GM19035 (cell line): ENCODE measurements at regions not wholly inside any gene's neighbourhood (a gene's known extent, or its start where the extent isn't known, plus 50 kb on each side); places are given as distances from the start of the nearest gene placed in this dataset.
"Not testable (repeated sequence)": the region's sequence is repeated elsewhere in the genome, so short reads cannot be mapped to it uniquely, and the experiment has no call there.

ENCODE experiments used
- ATAC-seq: cut with Tn5 transposase; IDR thresholded peaks from one replicate; pipeline ENCODE4 v1.9.1; 2021; ENCODE audit not compliant: unreplicated experiment

DNA sequence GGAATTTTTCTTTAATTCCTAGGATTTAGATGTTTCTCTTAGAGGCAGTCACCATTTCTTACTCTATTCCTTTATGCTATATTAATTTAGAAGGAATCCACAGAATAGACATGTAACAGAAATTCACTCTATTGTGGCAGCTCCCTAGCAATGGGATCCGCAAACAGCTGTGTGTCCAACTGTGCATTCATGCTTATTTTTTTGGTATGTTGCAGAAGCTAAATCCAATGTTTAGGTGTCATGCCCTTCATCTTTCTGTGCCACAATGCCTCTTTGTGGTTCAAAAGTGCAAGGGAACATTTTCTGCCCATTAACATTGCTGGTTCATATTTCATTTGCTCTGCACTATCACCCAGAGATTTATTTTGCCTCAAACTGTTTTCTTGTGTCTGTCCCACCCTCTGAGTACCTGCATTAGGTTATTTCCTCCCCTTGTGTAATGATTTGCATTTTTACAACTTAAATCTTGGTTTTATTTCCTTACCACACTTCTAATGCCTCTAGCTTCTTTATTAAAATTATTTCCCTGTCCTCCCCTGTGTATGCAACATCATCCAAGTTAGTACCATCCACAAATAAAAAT is 816.5 kb downstream of the EFNA5 start:
- no peak for ATAC-seq

- ATAC-seq, result no peak
Measured at GRCh38 chr5:106853266-106853665, 817.5 kb downstream of the EFNA5 start.

DNA sequence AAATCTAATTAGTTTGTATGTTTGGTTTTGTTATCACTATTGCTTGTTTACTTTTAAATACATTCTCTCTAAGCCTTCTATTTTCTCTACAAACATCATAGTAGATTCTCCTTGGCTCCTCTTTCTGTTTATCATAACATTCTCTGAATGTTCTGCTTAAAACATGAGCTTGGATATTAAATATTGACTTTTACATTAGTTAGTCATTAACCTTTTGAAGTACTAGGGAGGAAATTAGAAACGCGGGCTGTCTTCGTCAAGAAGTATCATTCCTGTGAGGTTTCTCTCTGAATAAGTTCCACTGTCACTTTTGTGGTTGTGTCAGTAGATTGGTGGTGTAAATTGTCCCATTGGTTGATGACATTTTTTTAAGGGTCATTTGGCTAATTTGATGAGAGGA is 821.5 kb downstream of the EFNA5 start:
- no peak for ATAC-seq

DNA sequence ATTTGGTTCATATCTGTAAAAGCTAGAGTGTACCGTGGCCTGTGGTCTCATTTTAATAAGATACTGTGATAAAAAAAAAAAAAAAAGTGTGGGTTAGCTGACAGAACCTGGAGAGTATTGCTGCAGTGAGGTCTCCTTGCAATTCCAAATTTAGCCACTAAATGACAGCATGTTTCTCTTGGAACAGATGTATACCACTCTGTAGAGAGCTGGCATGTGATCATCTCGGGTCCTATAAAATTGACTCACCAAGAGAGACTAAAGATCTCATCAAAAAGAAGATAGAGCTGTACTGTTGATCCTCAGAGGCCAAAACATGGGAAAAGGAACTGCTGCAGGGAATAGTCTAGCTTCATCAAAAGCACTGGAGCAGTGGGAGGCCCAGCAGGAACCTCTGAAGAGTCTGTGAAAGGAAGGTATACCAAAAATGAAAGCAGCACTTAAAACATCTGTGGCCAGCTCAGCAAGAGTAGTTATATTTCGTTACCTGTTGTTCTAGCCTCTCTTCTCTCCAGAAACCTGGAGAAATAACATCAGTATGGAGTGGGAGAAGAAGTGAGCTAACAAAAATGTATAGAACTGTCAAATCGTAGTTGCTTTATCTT is 826.8 kb downstream of the EFNA5 start:
- ATAC-seq, result peak; percentile 63

DNA sequence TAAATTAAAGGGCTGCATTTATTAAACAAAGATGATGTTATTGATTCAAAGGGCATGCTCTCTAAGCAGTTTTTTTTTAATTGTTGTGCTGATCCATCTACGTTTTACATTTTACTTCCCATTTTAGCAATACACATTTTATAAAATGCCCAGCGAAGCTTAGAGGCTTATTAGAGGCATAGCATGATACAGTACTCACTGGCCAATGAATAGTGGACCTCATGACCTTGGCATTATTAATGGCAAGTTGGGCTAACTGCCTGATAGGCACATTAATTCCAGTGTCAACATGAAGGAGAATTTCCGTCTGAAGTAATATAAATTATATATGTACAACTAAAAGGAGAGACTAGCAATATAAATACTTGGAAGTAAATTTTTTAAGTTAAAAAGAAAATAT is 837.2 kb downstream of the EFNA5 start:
- ATAC-seq, result no peak

DNA sequence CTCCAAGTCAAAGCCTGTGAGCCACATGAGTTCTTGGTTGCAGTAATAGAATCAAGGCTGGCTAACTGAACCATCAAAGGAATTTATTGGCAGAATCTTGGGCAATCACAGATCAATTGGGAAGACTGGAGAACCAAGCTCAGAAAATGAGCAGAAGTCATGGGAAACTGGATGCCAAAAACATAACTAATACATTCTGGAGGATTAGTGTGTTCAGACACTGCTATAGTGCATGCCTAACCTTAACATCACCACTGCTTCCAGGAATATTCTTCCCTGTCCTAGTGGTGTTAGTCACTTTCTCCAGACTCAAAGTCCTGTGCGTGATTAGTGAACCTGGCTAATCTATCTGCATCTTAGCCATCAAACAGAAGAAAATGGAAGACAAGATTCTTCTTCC is 843.7 kb downstream of the EFNA5 start:
- ATAC-seq, result no peak

- ATAC-seq, result no peak
Measured at GRCh38 chr5:106825374-106825773, 845.4 kb downstream of the EFNA5 start.

DNA sequence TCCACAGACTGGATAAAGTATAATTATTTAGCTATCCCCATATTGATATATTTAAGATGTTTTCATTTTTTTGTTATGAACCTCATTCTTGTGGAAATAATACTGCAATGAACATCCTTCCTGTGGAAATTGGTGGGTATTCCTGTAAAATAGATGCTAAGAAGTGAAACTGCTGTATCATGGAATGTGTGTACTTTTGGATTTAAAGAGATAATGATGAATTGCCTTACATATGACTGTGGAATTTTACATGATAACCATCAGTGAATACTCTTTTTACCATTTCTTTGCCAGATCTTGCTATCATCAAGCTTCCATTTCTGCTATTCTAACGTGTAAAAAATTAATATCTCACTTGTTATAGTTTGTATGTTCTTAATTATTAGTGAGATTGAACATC is 847.9 kb downstream of the EFNA5 start:
- ATAC-seq, result no peak

DNA sequence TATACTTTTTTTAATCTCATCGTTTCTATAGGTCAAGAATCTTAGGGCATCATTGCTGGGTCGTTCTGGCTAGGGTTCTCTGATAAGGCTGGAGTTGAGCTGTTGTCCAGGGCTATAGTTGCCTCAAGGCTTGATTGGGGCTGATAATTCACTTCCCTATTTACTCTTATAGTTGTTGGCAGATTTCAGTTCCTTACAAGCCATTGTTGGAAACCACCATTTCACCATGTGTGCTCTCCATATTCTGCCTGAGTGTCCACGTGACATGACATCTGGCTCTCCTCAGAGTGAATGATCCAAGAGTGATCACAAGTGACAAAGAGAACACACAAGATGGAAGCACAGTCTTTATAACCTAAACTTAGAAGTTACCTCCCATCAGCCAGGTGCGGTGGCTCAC is 852.2 kb downstream of the EFNA5 start:
- ATAC-seq, result no peak

GRCh38 chr5:106814961-106815360 is 855.8 kb downstream of the EFNA5 start:
- ATAC-seq, result no peak

DNA sequence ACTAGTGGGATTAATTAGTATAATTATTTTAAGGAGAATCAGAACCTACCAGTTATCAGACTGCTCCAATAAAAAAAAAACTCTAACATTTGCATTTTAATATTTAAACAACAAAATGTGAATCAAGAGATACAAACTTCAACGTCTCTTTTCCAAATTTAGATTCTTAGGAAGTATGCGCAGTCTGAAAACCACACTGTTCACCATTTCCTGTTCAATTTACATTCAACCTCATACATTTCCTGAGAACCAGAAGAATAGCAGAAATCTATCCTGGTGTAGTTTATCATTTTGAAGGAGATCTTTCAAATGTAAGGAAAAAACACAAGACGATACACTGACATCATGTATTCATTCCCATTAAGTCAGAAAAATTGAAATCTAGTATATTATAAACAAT is 869.2 kb downstream of the EFNA5 start:
- ATAC-seq, result no peak

DNA sequence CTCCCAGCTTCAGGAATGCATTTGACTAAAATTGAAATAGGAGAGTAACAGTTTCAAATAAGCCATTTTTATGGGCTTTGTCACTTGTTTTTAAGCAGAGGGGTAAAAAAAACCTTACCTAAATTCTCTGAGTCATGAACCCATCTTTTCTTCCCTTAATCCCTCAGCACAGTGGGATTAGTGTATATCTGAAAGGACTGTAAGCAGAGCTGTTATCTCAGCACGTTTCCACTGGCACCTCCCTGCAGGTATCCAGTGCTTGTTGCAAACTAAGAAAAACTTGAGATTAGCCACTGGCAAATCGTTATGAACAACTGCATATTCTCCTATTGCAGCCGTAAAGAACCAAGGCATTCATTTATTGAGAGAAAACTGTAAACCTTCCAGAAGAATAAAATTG is 872.7 kb downstream of the EFNA5 start:
- ATAC-seq, result no peak

- ATAC-seq, result no peak
Measured at GRCh38 chr5:106796081-106796480, 874.7 kb downstream of the EFNA5 start.

DNA sequence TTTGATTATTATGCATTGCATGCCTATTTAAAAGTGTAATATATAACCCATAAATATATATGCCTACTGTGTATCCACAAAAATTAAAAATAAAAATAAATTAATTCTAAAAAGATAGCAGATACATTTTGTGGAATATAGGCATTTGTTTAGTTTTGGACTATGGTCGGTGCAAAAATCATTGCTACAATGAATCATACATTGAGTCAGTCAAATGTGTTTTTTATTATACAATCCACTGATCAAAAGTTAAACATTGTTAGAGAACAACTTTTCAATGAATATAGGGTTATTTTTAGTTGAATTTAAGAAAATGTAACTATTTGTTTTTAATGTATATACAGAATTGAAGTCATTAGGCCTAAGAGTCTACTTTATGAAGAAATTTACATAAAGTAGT is 885.9 kb downstream of the EFNA5 start:
- no peak for ATAC-seq

DNA sequence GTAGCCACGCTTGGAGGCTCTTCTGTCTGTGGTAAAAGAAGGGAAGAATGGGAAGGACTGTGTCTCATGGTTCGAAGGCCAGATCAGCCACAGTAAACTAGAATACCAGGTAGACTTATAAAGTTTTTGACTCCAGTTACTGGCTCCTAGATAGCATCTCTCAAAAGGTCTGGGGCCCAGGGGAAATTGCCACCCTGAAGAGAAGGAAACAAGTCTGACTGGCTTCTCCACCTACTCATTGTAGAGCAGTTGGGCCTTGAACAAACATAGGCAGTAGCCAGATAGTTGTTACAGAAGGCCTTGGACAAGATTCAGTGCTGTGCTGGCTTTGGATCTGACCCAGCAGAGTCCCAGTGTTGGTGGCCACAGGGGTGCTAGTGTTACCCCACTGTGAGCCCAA is 890.4 kb downstream of the EFNA5 start:
- no peak for ATAC-seq

- not testable (repeated sequence) for ATAC-seq
Measured at GRCh38 chr5:106776515-106776914, 894.2 kb downstream of the EFNA5 start.

GRCh38 chr5:106768392-106768791 is 902.3 kb downstream of the EFNA5 start:
- no peak for ATAC-seq

DNA sequence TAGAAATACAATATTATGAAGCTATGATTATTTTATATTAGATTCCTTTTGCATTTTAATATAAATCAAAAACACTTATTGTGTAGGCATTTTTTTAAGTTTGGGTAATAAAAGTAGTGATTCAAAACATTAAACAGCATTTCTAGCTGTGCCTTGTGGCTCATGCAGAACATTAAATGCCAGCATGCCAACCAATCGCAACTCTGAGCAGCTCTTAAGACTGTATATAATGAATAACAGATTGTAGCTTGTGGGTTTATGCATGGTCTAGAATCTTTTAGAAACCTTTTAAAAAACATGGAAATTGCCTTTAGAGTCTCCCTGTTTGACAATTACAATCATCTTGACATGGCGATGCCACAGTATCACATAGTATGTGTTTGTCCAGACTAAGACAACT is 903.8 kb downstream of the EFNA5 start:
- ATAC-seq, result no peak

DNA sequence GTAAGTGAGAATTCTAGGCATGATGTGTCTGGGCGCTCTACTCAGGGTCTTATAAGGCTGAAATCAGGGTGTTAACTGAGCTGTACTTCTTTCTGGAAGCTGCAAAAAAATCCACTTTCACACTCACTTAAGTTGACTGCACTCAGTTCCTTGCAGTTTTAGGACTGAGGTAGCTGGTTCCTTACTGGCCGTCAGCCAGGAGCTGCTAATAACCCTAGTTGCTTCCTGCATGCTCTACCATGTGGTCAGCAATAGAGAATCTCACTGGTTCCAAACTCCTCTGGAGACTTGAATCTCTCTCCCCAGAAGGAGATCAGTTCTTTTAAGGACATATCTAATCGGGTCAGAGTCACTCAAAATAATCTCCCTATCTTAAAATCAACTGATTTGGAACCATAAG is 911.2 kb downstream of the EFNA5 start:
- no peak for ATAC-seq

- ATAC-seq, result no peak
Measured at GRCh38 chr5:106759152-106759551, 911.6 kb downstream of the EFNA5 start.

DNA sequence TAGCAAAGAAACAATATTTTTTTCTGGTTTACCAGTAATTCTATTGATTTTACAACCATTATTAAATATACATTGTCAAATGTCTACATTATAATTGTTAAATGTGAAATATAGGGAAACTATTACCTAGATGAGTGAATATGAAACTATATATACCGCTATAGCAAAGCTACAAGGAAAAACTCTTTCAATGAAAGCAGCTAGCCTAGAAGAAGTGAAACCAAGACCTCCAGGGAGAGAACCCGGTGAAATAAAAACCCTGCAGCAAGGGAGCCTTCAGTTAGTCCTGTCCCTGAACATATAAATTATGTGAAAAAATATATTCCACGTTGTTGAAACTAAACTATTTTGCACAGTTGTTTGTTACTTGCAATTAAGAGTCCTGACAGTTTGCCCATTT is 913.1 kb downstream of the EFNA5 start:
- no peak for ATAC-seq

DNA sequence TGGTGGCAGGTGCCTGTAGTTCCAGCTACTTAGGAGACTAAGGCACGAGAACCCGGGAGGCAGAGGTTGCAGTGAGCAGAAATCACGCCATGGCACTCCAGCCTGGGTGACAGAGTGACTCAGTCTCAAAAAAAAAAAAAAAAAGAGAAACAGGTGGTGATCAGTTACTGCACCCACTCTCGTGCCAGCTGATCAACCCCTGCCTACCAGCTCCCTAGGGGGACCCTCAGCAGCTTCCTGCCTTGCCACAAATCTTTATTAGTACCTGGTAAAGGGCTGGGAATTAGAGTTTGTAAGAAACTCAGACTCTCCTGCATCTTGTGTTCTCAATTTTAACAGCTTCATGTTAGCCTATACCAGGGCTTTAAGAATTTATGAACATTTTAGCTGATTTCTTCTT is 914.9 kb downstream of the EFNA5 start:
- ATAC-seq, result no peak

GRCh38 chr5:106755066-106755465 is 915.7 kb downstream of the EFNA5 start:
- no peak for ATAC-seq
